GM23338 (cell line): ENCODE measurements at regions not wholly inside any gene's neighbourhood (a gene's known extent, or its start where the extent isn't known, plus 50 kb on each side); places are given as distances from the start of the nearest gene placed in this dataset.

Source experiments
- ATAC-seq: fragments of 200-7000 bp; cut with Tn5 transposase; 3 replicates; pipeline ENCODE4 v1.9.1; 2020
- DNase-seq: peaks from one replicate; pipeline ENCODE4 v3.0.0-alpha.2; 2015; ENCODE audit warnings: low spot score
- H2AFZ ChIP-seq: fragments of 200-600 bp; sonication (generic); 2 replicates; pipeline ENCODE4 v1.8.0; 2016; ENCODE audit warnings: antibody characterized with exemption, mild to moderate bottlenecking, moderate library complexity
- H3F3A ChIP-seq: fragments of 200-600 bp; sonication (generic); replicated peaks from 2 replicates; pipeline ENCODE4 v1.8.0; 2017; ENCODE audit warnings: antibody characterized with exemption, mixed run types, low read depth
- H3K27ac ChIP-seq: fragments of 200-600 bp; sonication (generic); 2 replicates; pipeline ENCODE4 v1.6.1; 2016; ENCODE audit warnings: low read depth
- H3K27me3 ChIP-seq: fragments of 200-600 bp; sonication (generic); 2 replicates; pipeline ENCODE4 v1.8.0; 2016; ENCODE audit warnings: mild to moderate bottlenecking, mixed run types, moderate library complexity; ENCODE audit not compliant: insufficient read depth
- H3K36me3 ChIP-seq: fragments of 200-600 bp; sonication (generic); 2 replicates; pipeline ENCODE4 v1.8.0; 2016; ENCODE audit warnings: mild to moderate bottlenecking; ENCODE audit not compliant: insufficient read depth
- H3K4me1 ChIP-seq: fragments of 200-600 bp; sonication (generic); 2 replicates; pipeline ENCODE4 v1.8.0; 2016; ENCODE audit warnings: mild to moderate bottlenecking, moderate library complexity; ENCODE audit not compliant: insufficient read depth
- H3K4me2 ChIP-seq: fragments of 200-600 bp; sonication (generic); 2 replicates; pipeline ENCODE4 v1.7.1; 2017; ENCODE audit warnings: mixed run types
- H3K4me3 ChIP-seq: fragments of 200-600 bp; sonication (generic); 2 replicates; pipeline ENCODE4 v1.6.1; 2016; ENCODE audit warnings: mixed run types
- H3K79me2 ChIP-seq: fragments of 200-600 bp; sonication (generic); replicated peaks from 2 replicates; pipeline ENCODE4 v1.8.0; 2017; ENCODE audit warnings: mild to moderate bottlenecking; ENCODE audit not compliant: insufficient read depth
- H3K9me2 ChIP-seq: fragments of 200-600 bp; sonication (generic); 2 replicates; pipeline ENCODE4 v1.8.0; 2017; ENCODE audit not compliant: insufficient read depth
- H4K20me1 ChIP-seq: fragments of 200-600 bp; sonication (generic); replicated peaks from 2 replicates; pipeline ENCODE4 v1.8.0; 2017; ENCODE audit warnings: mild to moderate bottlenecking; ENCODE audit not compliant: insufficient read depth
- H3K27ac Mint-ChIP-seq: 2 replicates; pipeline ENCODE4 v1.8.0; 2020; ENCODE audit warnings: inconsistent platforms, mild to moderate bottlenecking, moderate library complexity, mixed read lengths
- H3K27me3 Mint-ChIP-seq: 3 replicates; pipeline ENCODE4 v1.8.0; 2022; ENCODE audit warnings: low read depth, mild to moderate bottlenecking, moderate library complexity, mixed read lengths, inconsistent platforms; ENCODE audit not compliant: insufficient read depth, poor library complexity
- H3K36me3 Mint-ChIP-seq: 3 replicates; pipeline ENCODE4 v1.8.0; 2021; ENCODE audit warnings: low read depth, mild to moderate bottlenecking, inconsistent platforms, moderate library complexity, mixed read lengths
- H3K4me1 Mint-ChIP-seq: 3 replicates; pipeline ENCODE4 v1.8.0; 2020; ENCODE audit warnings: mild to moderate bottlenecking, inconsistent platforms, mixed read lengths
- H3K4me3 Mint-ChIP-seq: 3 replicates; pipeline ENCODE4 v1.8.0; 2021; ENCODE audit warnings: moderate library complexity, mild to moderate bottlenecking, inconsistent platforms, mixed read lengths
- H3K9me3 Mint-ChIP-seq: 3 replicates; pipeline ENCODE4 v1.8.0; 2020; ENCODE audit warnings: moderate library complexity, mild to moderate bottlenecking, inconsistent platforms, mixed read lengths
- CREB1 ChIP-seq: fragments of 250-450 bp; sonication (Bioruptor Pico); IDR thresholded peaks from 2 replicates; pipeline ENCODE4 v1.5.0; 2020; ENCODE audit warnings: low read depth, mild to moderate bottlenecking, moderate library complexity
- EZH2 ChIP-seq: fragments of 200-600 bp; sonication (generic); IDR thresholded peaks from one replicate; pipeline ENCODE4 v1.8.0; 2017; ENCODE audit warnings: antibody characterized with exemption, mild to moderate bottlenecking, low read depth; ENCODE audit not compliant: unreplicated experiment
- EZH2phosphoT487 ChIP-seq: fragments of 200-600 bp; sonication (generic); IDR thresholded peaks from one replicate; pipeline ENCODE4 v1.8.1; 2018; ENCODE audit warnings: antibody characterized with exemption; ENCODE audit not compliant: unreplicated experiment
- JUNB ChIP-seq: IDR thresholded peaks from one replicate; pipeline ENCODE4 v1.6.1; 2016; ENCODE audit warnings: antibody characterized with exemption; ENCODE audit not compliant: unreplicated experiment
- NANOG ChIP-seq: IDR thresholded peaks from 2 replicates; pipeline ENCODE4 v1.6.1; 2016; ENCODE audit warnings: antibody characterized with exemption, borderline replicate concordance
- POLR2AphosphoS5 ChIP-seq: IDR thresholded peaks from 2 replicates; pipeline ENCODE4 v1.6.1; 2016; ENCODE audit warnings: antibody characterized with exemption, low read depth
- STAT1 ChIP-seq: IDR thresholded peaks from one replicate; pipeline ENCODE4 v1.6.1; 2016; ENCODE audit warnings: antibody characterized with exemption; ENCODE audit not compliant: unreplicated experiment
- ZNF114 ChIP-seq: fragments of 250-450 bp; sonication (Bioruptor Pico); IDR thresholded peaks from 2 replicates; pipeline ENCODE4 v1.5.0; 2020; ENCODE audit warnings: mild to moderate bottlenecking, moderate library complexity
- ZNF331 ChIP-seq: fragments of 250-450 bp; sonication (Bioruptor Pico); IDR thresholded peaks from 2 replicates; pipeline ENCODE4 v1.5.0; 2020; ENCODE audit warnings: low read depth, mild to moderate bottlenecking, moderate library complexity
- TF ChIP-seq, protein P1 (sequence below): IDR thresholded peaks from one replicate; pipeline ENCODE4 v1.6.1; 2018; ENCODE audit warnings: antibody characterized with exemption; ENCODE audit not compliant: unreplicated experiment
- TF ChIP-seq, protein P2 (sequence below): fragments of 250-450 bp; sonication (Bioruptor Pico); IDR thresholded peaks from 2 replicates; pipeline ENCODE4 v1.5.0; 2020; ENCODE audit warnings: mild to moderate bottlenecking, moderate library complexity
- TF ChIP-seq, protein P3 (sequence below): IDR thresholded peaks from 2 replicates; pipeline ENCODE4 v1.6.1; 2016; ENCODE audit warnings: antibody characterized with exemption
- TF ChIP-seq, protein P4 (sequence below), 2 experiments: fragments of 200-600 bp in 1 of 2; sonication (generic) in 1 of 2; conservative IDR thresholded peaks; 2 replicates each; pipeline versions ENCODE4 v1.5.1 to v1.6.1; 2016 to 2017; ENCODE audit warnings: antibody characterized with exemption in 2 of 2, low read depth in 2 of 2, mild to moderate bottlenecking in 2 of 2, moderate library complexity in 1 of 2

DNA sequence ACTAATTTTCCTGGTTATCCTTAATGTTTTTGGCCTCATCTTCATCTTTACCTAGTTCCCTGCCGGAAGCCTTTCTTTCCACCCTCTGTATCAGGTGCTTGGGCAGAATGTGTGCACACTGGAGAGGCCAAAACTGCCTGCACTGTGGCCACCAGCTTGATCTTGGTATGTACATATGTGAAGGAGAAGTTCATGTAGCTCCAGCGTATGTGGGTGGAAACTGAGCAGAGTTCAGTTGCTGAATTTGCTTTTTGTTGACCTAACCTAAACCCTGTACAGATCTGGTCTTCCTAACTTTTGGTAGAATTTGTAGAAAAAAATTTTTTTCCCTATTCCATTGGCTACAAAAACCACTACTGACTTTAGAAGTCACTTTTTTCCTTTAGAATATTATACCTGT, 65.9 kb upstream of the IGSF10 start:
- Histone ChIP-seq H2AFZ (no peak overlapping the region), H3K4me1 (no peaks in the 10 kb centered on the region), H3K79me2 (no peaks in the 10 kb centered on the region), H3K4me3 (no peak overlapping the region), H3K36me3 (no peaks in the 10 kb centered on the region), H3K27ac (no peak overlapping the region), H3K4me2 (no peak overlapping the region), H3K27me3 (no peaks in the 10 kb centered on the region), H3K9me2 (peaks cover 6% of the 10 kb centered on the region; the same call in 1 of the 2 replicates), H3F3A (no peaks in the 10 kb centered on the region), H4K20me1 (no peaks in the 10 kb centered on the region)
- H3K27me3 Mint-ChIP-seq = no peaks in the 10 kb centered on the region
- no peaks in the 10 kb centered on the region for H3K36me3 Mint-ChIP-seq
- H3K9me3 Mint-ChIP-seq = no peaks in the 10 kb centered on the region
- DNase-seq (no peak), ATAC-seq (no peak)
- TF ChIP-seq, protein P1, sequence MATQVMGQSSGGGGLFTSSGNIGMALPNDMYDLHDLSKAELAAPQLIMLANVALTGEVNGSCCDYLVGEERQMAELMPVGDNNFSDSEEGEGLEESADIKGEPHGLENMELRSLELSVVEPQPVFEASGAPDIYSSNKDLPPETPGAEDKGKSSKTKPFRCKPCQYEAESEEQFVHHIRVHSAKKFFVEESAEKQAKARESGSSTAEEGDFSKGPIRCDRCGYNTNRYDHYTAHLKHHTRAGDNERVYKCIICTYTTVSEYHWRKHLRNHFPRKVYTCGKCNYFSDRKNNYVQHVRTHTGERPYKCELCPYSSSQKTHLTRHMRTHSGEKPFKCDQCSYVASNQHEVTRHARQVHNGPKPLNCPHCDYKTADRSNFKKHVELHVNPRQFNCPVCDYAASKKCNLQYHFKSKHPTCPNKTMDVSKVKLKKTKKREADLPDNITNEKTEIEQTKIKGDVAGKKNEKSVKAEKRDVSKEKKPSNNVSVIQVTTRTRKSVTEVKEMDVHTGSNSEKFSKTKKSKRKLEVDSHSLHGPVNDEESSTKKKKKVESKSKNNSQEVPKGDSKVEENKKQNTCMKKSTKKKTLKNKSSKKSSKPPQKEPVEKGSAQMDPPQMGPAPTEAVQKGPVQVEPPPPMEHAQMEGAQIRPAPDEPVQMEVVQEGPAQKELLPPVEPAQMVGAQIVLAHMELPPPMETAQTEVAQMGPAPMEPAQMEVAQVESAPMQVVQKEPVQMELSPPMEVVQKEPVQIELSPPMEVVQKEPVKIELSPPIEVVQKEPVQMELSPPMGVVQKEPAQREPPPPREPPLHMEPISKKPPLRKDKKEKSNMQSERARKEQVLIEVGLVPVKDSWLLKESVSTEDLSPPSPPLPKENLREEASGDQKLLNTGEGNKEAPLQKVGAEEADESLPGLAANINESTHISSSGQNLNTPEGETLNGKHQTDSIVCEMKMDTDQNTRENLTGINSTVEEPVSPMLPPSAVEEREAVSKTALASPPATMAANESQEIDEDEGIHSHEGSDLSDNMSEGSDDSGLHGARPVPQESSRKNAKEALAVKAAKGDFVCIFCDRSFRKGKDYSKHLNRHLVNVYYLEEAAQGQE = no peak
- TF ChIP-seq JUNB (no peak), NANOG (no peak), ZNF114 (CRISPR knock-in tag) (no peak), ZNF331 (CRISPR knock-in tag) (no peak), POLR2AphosphoS5 (no peak), CREB1 (CRISPR knock-in tag) (no peak), EZH2phosphoT487 (no peak), EZH2 (no peak), STAT1 (no peak)
- TF ChIP-seq, protein P2, sequence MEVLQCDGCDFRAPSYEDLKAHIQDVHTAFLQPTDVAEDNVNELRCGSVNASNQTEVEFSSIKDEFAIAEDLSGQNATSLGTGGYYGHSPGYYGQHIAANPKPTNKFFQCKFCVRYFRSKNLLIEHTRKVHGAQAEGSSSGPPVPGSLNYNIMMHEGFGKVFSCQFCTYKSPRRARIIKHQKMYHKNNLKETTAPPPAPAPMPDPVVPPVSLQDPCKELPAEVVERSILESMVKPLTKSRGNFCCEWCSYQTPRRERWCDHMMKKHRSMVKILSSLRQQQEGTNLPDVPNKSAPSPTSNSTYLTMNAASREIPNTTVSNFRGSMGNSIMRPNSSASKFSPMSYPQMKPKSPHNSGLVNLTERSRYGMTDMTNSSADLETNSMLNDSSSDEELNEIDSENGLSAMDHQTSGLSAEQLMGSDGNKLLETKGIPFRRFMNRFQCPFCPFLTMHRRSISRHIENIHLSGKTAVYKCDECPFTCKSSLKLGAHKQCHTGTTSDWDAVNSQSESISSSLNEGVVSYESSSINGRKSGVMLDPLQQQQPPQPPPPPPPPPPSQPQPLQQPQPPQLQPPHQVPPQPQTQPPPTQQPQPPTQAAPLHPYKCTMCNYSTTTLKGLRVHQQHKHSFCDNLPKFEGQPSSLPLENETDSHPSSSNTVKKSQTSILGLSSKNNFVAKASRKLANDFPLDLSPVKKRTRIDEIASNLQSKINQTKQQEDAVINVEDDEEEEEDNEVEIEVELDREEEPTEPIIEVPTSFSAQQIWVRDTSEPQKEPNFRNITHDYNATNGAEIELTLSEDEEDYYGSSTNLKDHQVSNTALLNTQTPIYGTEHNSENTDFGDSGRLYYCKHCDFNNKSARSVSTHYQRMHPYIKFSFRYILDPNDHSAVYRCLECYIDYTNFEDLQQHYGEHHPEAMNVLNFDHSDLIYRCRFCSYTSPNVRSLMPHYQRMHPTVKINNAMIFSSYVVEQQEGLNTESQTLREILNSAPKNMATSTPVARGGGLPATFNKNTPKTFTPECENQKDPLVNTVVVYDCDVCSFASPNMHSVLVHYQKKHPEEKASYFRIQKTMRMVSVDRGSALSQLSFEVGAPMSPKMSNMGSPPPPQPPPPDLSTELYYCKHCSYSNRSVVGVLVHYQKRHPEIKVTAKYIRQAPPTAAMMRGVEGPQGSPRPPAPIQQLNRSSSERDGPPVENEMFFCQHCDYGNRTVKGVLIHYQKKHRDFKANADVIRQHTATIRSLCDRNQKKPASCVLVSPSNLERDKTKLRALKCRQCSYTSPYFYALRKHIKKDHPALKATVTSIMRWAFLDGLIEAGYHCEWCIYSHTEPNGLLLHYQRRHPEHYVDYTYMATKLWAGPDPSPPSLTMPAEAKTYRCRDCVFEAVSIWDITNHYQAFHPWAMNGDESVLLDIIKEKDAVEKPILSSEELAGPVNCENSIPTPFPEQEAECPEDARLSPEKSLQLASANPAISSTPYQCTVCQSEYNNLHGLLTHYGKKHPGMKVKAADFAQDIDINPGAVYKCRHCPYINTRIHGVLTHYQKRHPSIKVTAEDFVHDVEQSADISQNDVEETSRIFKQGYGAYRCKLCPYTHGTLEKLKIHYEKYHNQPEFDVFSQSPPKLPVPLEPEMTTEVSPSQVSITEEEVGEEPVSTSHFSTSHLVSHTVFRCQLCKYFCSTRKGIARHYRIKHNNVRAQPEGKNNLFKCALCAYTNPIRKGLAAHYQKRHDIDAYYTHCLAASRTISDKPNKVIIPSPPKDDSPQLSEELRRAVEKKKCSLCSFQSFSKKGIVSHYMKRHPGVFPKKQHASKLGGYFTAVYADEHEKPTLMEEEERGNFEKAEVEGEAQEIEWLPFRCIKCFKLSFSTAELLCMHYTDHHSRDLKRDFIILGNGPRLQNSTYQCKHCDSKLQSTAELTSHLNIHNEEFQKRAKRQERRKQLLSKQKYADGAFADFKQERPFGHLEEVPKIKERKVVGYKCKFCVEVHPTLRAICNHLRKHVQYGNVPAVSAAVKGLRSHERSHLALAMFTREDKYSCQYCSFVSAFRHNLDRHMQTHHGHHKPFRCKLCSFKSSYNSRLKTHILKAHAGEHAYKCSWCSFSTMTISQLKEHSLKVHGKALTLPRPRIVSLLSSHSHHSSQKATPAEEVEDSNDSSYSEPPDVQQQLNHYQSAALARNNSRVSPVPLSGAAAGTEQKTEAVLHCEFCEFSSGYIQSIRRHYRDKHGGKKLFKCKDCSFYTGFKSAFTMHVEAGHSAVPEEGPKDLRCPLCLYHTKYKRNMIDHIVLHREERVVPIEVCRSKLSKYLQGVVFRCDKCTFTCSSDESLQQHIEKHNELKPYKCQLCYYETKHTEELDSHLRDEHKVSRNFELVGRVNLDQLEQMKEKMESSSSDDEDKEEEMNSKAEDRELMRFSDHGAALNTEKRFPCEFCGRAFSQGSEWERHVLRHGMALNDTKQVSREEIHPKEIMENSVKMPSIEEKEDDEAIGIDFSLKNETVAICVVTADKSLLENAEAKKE (CRISPR knock-in tag) = no peak
- TF ChIP-seq, protein P3, sequence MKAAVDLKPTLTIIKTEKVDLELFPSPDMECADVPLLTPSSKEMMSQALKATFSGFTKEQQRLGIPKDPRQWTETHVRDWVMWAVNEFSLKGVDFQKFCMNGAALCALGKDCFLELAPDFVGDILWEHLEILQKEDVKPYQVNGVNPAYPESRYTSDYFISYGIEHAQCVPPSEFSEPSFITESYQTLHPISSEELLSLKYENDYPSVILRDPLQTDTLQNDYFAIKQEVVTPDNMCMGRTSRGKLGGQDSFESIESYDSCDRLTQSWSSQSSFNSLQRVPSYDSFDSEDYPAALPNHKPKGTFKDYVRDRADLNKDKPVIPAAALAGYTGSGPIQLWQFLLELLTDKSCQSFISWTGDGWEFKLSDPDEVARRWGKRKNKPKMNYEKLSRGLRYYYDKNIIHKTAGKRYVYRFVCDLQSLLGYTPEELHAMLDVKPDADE = no peak
- TF ChIP-seq, protein P4, sequence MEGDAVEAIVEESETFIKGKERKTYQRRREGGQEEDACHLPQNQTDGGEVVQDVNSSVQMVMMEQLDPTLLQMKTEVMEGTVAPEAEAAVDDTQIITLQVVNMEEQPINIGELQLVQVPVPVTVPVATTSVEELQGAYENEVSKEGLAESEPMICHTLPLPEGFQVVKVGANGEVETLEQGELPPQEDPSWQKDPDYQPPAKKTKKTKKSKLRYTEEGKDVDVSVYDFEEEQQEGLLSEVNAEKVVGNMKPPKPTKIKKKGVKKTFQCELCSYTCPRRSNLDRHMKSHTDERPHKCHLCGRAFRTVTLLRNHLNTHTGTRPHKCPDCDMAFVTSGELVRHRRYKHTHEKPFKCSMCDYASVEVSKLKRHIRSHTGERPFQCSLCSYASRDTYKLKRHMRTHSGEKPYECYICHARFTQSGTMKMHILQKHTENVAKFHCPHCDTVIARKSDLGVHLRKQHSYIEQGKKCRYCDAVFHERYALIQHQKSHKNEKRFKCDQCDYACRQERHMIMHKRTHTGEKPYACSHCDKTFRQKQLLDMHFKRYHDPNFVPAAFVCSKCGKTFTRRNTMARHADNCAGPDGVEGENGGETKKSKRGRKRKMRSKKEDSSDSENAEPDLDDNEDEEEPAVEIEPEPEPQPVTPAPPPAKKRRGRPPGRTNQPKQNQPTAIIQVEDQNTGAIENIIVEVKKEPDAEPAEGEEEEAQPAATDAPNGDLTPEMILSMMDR (conservative IDR thresholded peaks at IDR 0.05; ENCODE audit: low read depth in 2 of 2) = no peak
- H3K4me3 Mint-ChIP-seq = no peak overlapping the region
- H3K27ac Mint-ChIP-seq = no peak overlapping the region
- no peaks in the 10 kb centered on the region for H3K4me1 Mint-ChIP-seq
